GM23338 (cell line): ENCODE measurements at regions not wholly inside any gene's neighbourhood (a gene's known extent, or its start where the extent isn't known, plus 50 kb on each side); places are given as distances from the start of the nearest gene placed in this dataset.

Experiments used
- EZH2 ChIP-seq: fragments of 200-600 bp; sonication (generic); IDR thresholded peaks from one replicate; pipeline ENCODE4 v1.8.0; 2017; ENCODE audit warnings: antibody characterized with exemption, mild to moderate bottlenecking, low read depth; ENCODE audit not compliant: unreplicated experiment
- EZH2phosphoT487 ChIP-seq: fragments of 200-600 bp; sonication (generic); IDR thresholded peaks from one replicate; pipeline ENCODE4 v1.8.1; 2018; ENCODE audit warnings: antibody characterized with exemption; ENCODE audit not compliant: unreplicated experiment
- NANOG ChIP-seq: IDR thresholded peaks from 2 replicates; pipeline ENCODE4 v1.6.1; 2016; ENCODE audit warnings: antibody characterized with exemption, borderline replicate concordance
- POLR2AphosphoS5 ChIP-seq: IDR thresholded peaks from 2 replicates; pipeline ENCODE4 v1.6.1; 2016; ENCODE audit warnings: antibody characterized with exemption, low read depth
- STAT1 ChIP-seq: IDR thresholded peaks from one replicate; pipeline ENCODE4 v1.6.1; 2016; ENCODE audit warnings: antibody characterized with exemption; ENCODE audit not compliant: unreplicated experiment
- ZNF331 ChIP-seq: fragments of 250-450 bp; sonication (Bioruptor Pico); IDR thresholded peaks from 2 replicates; pipeline ENCODE4 v1.5.0; 2020; ENCODE audit warnings: low read depth, mild to moderate bottlenecking, moderate library complexity
- TF ChIP-seq, protein P1 (sequence below), 2 experiments: fragments of 200-600 bp in 1 of 2; sonication (generic) in 1 of 2; conservative IDR thresholded peaks; 2 replicates each; pipeline versions ENCODE4 v1.5.1 to v1.6.1; 2016 to 2017; ENCODE audit warnings: antibody characterized with exemption in 2 of 2, low read depth in 2 of 2, mild to moderate bottlenecking in 2 of 2, moderate library complexity in 1 of 2
- TF ChIP-seq, protein P2 (sequence below): IDR thresholded peaks from 2 replicates; pipeline ENCODE4 v1.6.1; 2016; ENCODE audit warnings: antibody characterized with exemption
- TF ChIP-seq, protein P3 (sequence below): IDR thresholded peaks from one replicate; pipeline ENCODE4 v1.6.1; 2018; ENCODE audit warnings: antibody characterized with exemption; ENCODE audit not compliant: unreplicated experiment

DNA sequence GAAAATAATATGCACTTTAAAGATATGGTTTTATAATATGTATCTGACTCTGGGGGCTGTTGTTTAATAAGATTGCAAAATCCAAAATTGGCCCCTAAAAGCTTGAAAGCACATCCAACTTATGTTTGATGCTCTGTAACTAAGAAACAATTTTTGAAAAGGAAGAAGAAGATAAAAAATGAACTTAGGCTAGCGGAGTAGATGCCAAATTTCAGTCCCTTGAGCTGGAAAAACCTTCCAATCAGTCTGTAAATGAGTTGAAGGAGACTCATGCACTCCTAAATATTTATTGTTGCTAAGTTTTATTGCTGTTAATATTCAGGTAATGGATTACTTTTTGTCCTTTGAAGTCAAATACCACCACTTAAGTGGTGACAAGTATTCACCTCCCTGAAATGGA is 465.0 kb downstream of the ZEB2 start:
- no peak for TF ChIP-seq EZH2phosphoT487
- no peak for TF ChIP-seq POLR2AphosphoS5
- no peak for TF ChIP-seq EZH2
- TF ChIP-seq, protein P1, sequence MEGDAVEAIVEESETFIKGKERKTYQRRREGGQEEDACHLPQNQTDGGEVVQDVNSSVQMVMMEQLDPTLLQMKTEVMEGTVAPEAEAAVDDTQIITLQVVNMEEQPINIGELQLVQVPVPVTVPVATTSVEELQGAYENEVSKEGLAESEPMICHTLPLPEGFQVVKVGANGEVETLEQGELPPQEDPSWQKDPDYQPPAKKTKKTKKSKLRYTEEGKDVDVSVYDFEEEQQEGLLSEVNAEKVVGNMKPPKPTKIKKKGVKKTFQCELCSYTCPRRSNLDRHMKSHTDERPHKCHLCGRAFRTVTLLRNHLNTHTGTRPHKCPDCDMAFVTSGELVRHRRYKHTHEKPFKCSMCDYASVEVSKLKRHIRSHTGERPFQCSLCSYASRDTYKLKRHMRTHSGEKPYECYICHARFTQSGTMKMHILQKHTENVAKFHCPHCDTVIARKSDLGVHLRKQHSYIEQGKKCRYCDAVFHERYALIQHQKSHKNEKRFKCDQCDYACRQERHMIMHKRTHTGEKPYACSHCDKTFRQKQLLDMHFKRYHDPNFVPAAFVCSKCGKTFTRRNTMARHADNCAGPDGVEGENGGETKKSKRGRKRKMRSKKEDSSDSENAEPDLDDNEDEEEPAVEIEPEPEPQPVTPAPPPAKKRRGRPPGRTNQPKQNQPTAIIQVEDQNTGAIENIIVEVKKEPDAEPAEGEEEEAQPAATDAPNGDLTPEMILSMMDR (conservative IDR thresholded peaks at IDR 0.05; ENCODE audit: low read depth in 2 of 2) = no peak
- TF ChIP-seq, protein P2, sequence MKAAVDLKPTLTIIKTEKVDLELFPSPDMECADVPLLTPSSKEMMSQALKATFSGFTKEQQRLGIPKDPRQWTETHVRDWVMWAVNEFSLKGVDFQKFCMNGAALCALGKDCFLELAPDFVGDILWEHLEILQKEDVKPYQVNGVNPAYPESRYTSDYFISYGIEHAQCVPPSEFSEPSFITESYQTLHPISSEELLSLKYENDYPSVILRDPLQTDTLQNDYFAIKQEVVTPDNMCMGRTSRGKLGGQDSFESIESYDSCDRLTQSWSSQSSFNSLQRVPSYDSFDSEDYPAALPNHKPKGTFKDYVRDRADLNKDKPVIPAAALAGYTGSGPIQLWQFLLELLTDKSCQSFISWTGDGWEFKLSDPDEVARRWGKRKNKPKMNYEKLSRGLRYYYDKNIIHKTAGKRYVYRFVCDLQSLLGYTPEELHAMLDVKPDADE = no peak
- no peak for TF ChIP-seq STAT1
- TF ChIP-seq NANOG = no peak
- TF ChIP-seq, protein P3, sequence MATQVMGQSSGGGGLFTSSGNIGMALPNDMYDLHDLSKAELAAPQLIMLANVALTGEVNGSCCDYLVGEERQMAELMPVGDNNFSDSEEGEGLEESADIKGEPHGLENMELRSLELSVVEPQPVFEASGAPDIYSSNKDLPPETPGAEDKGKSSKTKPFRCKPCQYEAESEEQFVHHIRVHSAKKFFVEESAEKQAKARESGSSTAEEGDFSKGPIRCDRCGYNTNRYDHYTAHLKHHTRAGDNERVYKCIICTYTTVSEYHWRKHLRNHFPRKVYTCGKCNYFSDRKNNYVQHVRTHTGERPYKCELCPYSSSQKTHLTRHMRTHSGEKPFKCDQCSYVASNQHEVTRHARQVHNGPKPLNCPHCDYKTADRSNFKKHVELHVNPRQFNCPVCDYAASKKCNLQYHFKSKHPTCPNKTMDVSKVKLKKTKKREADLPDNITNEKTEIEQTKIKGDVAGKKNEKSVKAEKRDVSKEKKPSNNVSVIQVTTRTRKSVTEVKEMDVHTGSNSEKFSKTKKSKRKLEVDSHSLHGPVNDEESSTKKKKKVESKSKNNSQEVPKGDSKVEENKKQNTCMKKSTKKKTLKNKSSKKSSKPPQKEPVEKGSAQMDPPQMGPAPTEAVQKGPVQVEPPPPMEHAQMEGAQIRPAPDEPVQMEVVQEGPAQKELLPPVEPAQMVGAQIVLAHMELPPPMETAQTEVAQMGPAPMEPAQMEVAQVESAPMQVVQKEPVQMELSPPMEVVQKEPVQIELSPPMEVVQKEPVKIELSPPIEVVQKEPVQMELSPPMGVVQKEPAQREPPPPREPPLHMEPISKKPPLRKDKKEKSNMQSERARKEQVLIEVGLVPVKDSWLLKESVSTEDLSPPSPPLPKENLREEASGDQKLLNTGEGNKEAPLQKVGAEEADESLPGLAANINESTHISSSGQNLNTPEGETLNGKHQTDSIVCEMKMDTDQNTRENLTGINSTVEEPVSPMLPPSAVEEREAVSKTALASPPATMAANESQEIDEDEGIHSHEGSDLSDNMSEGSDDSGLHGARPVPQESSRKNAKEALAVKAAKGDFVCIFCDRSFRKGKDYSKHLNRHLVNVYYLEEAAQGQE = no peak
- TF ChIP-seq ZNF331 (CRISPR knock-in tag) = no peak
